Hepatocyte (in vitro differentiated cells): ENCODE measurements at regions not wholly inside any gene's neighbourhood (a gene's known extent, or its start where the extent isn't known, plus 50 kb on each side); places are given as distances from the start of the nearest gene placed in this dataset.

Source experiments
- DNase-seq: peaks from one replicate; pipeline ENCODE4 v3.0.0-alpha.2; 2016; ENCODE audit warnings: low spot score
- H2AFZ ChIP-seq: fragments of 200-600 bp; sonication (generic); 2 replicates; pipeline ENCODE4 v1.6.0; 2016; ENCODE audit warnings: antibody characterized with exemption, mild to moderate bottlenecking
- H3K27ac ChIP-seq: fragments of 200-600 bp; sonication (generic); 2 replicates; pipeline ENCODE4 v1.5.1; 2016; ENCODE audit warnings: mild to moderate bottlenecking
- H3K27me3 ChIP-seq: fragments of 200-600 bp; sonication (generic); 2 replicates; pipeline ENCODE4 v1.6.1; 2016
- H3K36me3 ChIP-seq: fragments of 200-600 bp; sonication (generic); replicated peaks from 2 replicates; pipeline ENCODE4 v1.5.1; 2016; ENCODE audit warnings: low read depth; ENCODE audit not compliant: insufficient read depth
- H3K4me1 ChIP-seq: fragments of 200-600 bp; sonication (generic); 2 replicates; pipeline ENCODE4 v1.5.1; 2016; ENCODE audit warnings: mild to moderate bottlenecking, moderate library complexity; ENCODE audit not compliant: insufficient read depth
- H3K4me2 ChIP-seq: fragments of 200-600 bp; sonication (generic); 2 replicates; pipeline ENCODE4 v1.6.0; 2016
- H3K4me3 ChIP-seq: fragments of 200-600 bp; sonication (generic); 2 replicates; pipeline ENCODE4 v1.5.1; 2016; ENCODE audit warnings: mild to moderate bottlenecking
- H3K79me2 ChIP-seq: fragments of 200-600 bp; sonication (generic); 2 replicates; pipeline ENCODE4 v1.6.0; 2017; ENCODE audit warnings: mild to moderate bottlenecking
- H3K9me2 ChIP-seq: fragments of 200-600 bp; sonication (generic); replicated peaks from 2 replicates; pipeline ENCODE4 v1.6.0; 2017; ENCODE audit warnings: mild to moderate bottlenecking; ENCODE audit not compliant: insufficient read depth
- H3K9me3 ChIP-seq: fragments of 200-600 bp; sonication (generic); 2 replicates; pipeline ENCODE4 v1.5.1; 2016; ENCODE audit warnings: low read depth, mild to moderate bottlenecking
- H4K20me1 ChIP-seq: fragments of 200-600 bp; sonication (generic); 2 replicates; pipeline ENCODE4 v1.6.0; 2016; ENCODE audit warnings: mild to moderate bottlenecking; ENCODE audit not compliant: insufficient read depth, poor library complexity, severe bottlenecking
- CTCF ChIP-seq: fragments of 200-600 bp; sonication (generic); IDR thresholded peaks from 2 replicates; pipeline ENCODE4 v1.5.1; 2016; ENCODE audit warnings: antibody characterized with exemption, mild to moderate bottlenecking; ENCODE audit not compliant: poor library complexity
- EZH2 ChIP-seq: fragments of 200-600 bp; sonication (generic); IDR thresholded peaks from 2 replicates; pipeline ENCODE4 v1.6.1; 2016; ENCODE audit warnings: antibody characterized with exemption, mild to moderate bottlenecking, borderline replicate concordance
- EZH2phosphoT487 ChIP-seq: fragments of 200-600 bp; sonication (generic); IDR thresholded peaks from one replicate; pipeline ENCODE4 v1.6.1; 2018; ENCODE audit warnings: antibody characterized with exemption, mild to moderate bottlenecking, low read depth, moderate library complexity; ENCODE audit not compliant: unreplicated experiment, severe bottlenecking
- WGBS: methylation state at CpG from one replicate; pipeline ENCODE4 v1.1.6; 2016; ENCODE audit warnings: low lambda C conversion rate; ENCODE audit errors: missing lambda C conversion rate; 5-methylcytosine and 5-hydroxymethylcytosine counted together

GRCh38 chr3:81249540-81250029, 511.9 kb downstream of the GBE1 start:
- WGBS = 79% methylated on average over 1 of the region's 1 CpG
- H3K4me3 ChIP-seq = no peak overlapping the region
- H2AFZ ChIP-seq = no peak overlapping the region
- no peaks in the 10 kb centered on the region for H3K9me2 ChIP-seq
- no peaks in the 10 kb centered on the region for H3K79me2 ChIP-seq
- TF ChIP-seq CTCF = no peak
- TF ChIP-seq EZH2phosphoT487 = no peak
- TF ChIP-seq EZH2 = no peak
- H3K27ac ChIP-seq = peak overlapping the region; percentile 62
- DNase-seq = peak; percentile 66
- no peaks in the 10 kb centered on the region for H3K9me3 ChIP-seq
- H3K36me3 ChIP-seq = no peaks in the 10 kb centered on the region
- peaks cover 8% of the 10 kb centered on the region for H3K4me1 ChIP-seq
- H4K20me1 ChIP-seq = no peaks in the 10 kb centered on the region
- no peaks in the 10 kb centered on the region for H3K27me3 ChIP-seq
- peak overlapping the region; percentile 22 for H3K4me2 ChIP-seq

GRCh38 chr3:81245501-81245900, 515.9 kb downstream of the GBE1 start:
- Histone ChIP-seq H3K4me3 (no peak overlapping the region), H3K9me2 (no peaks in the 10 kb centered on the region), H4K20me1 (no peaks in the 10 kb centered on the region), H3K36me3 (no peaks in the 10 kb centered on the region), H3K27me3 (no peaks in the 10 kb centered on the region), H3K9me3 (no peaks in the 10 kb centered on the region), H3K4me1 (peaks cover 8% of the 10 kb centered on the region), H3K27ac (no peak overlapping the region), H3K79me2 (no peaks in the 10 kb centered on the region), H3K4me2 (no peak overlapping the region), H2AFZ (no peak overlapping the region)
- no peak for DNase-seq
- TF ChIP-seq EZH2 = no peak
- TF ChIP-seq CTCF = no peak
- TF ChIP-seq EZH2phosphoT487 = no peak
- WGBS = 77% methylated on average over 3 of the region's 3 CpGs

GRCh38 chr3:81245043-81245442, 516.4 kb downstream of the GBE1 start:
- 79% methylated on average over 2 of the region's 2 CpGs for WGBS
- no peaks in the 10 kb centered on the region for H4K20me1 ChIP-seq
- H3K27me3 ChIP-seq = no peaks in the 10 kb centered on the region
- H3K36me3 ChIP-seq = no peaks in the 10 kb centered on the region
- DNase-seq = no peak
- H3K27ac ChIP-seq = no peak overlapping the region
- H2AFZ ChIP-seq = no peak overlapping the region
- no peak overlapping the region for H3K4me3 ChIP-seq
- H3K4me2 ChIP-seq = no peak overlapping the region
- H3K79me2 ChIP-seq = no peaks in the 10 kb centered on the region
- H3K9me2 ChIP-seq = no peaks in the 10 kb centered on the region
- peaks cover 8% of the 10 kb centered on the region for H3K4me1 ChIP-seq
- H3K9me3 ChIP-seq = no peaks in the 10 kb centered on the region
- TF ChIP-seq EZH2phosphoT487 (no peak), EZH2 (no peak), CTCF (no peak)

- no peaks in the 10 kb centered on the region for H4K20me1 ChIP-seq
Measured at GRCh38 chr3:81244231-81244630, 517.2 kb downstream of the GBE1 start.

More at GRCh38 chr3:81244231-81244630, 517.2 kb downstream of the GBE1 start:
- Histone ChIP-seq H2AFZ (no peak overlapping the region), H3K4me1 (peaks cover 5% of the 10 kb centered on the region), H3K27ac (no peak overlapping the region), H3K9me2 (no peaks in the 10 kb centered on the region), H3K4me2 (no peak overlapping the region), H3K9me3 (no peaks in the 10 kb centered on the region), H3K4me3 (no peak overlapping the region), H3K36me3 (no peaks in the 10 kb centered on the region), H3K27me3 (no peaks in the 10 kb centered on the region), H3K79me2 (no peaks in the 10 kb centered on the region)
- TF ChIP-seq EZH2phosphoT487 (no peak), CTCF (no peak), EZH2 (no peak)
- 92% methylated on average over 3 of the region's 3 CpGs for WGBS
- DNase-seq = no peak
